Medulla oblongata (tissue), 1 donor: ENCODE measurements at regions not wholly inside any gene's neighbourhood (a gene's known extent, or its start where the extent isn't known, plus 50 kb on each side); places are given as distances from the start of the nearest gene placed in this dataset.
"Not testable (repeated sequence)": the region's sequence is repeated elsewhere in the genome, so short reads cannot be mapped to it uniquely, and the experiment has no call there.

ENCODE experiments used
- DNase-seq: peaks from one replicate; pipeline ENCODE4 v3.0.0-alpha.2; 2015; ENCODE audit errors: extremely low spot score

DNA sequence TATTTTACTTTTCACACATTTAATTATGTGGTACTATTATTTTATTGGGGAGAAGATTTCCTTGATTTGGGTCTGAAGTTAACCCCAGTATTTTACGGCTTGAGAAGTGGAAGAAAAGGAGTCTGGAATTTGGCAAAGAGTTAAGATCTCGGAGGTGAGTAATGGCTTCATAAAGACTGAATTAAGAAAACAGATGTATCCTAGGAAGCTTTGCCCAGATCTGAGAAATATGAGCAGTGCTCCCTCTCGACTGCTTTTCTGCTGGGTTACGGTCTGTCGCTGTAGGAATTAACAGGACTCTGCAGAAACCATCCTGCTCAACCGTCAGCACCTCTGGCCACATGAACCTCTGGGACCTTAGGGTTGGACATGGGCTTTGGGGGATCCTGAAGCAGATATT lies 163.6 kb upstream of the NDN start:
- DNase-seq, result no peak

DNA sequence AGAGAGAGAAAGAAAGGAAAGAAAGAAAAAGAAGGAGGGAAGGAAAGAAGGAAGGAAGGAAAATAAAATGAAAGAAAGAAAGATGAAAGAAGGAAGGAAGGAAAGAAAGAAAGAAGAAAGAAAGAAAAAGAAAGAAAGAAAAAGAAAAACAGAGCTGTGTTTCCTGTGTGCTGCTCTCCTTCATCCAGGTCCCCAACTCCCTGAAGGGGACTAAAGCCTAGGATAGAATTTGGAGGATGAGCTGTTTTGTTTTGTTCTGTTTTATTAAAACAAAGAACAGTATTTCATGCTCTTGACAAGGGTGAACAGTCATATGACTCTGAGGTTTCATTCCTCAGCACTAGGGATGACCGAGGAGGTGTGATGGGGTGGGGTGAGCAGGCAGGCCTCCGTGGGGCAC lies 164.8 kb upstream of the NDN start:
- no peak for DNase-seq

DNA sequence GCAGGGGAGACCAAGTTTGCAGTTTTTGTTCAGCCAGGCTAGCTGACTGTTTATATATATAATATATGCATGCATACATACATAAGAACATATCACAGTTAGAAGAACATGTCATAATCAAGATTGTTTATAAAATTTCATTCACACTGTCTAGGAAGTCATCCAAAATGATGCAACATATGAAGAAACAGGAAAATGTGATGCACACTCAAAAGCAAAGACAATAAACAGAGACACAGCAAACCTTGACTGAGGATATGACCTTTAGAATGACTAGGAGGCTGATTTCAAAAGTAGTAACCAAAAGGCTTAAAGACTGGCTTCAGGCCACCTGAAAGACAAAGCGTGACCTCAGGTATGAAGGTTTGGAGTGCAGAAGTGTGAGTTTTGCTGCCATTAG lies 166.2 kb upstream of the NDN start:
- no peak for DNase-seq

DNA sequence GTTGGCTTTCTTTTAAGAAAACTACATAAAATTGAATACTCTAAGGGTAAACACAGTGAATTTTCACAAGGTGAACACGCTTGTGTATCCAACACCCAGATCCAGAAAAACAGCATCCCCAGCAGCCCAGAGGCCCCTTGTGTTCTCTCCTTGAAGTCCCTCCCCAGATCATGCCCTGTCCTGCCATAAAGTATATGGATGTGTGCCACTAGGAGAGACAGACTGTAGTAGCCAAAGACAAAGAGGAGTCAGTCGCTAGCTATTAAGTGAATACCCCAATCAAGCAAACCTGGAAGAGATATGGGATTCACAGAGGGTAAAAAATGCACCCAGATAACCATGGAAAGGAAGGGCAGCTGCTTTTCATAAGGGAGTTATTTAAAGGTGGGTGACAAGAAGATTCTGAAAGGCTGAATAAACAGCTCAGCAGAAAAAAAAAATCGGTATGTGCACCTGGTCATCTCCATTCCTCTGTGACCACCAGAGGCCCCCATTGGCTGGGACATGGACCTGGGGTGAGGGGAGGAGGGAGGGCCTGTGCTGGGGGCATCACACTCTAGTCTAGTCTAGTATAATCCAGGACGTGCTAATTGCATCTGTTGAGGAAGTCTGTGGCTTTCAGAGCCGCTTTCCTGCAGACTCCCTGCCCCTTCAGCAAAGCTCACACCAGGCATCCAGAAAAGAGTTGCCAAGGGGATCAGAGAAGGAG lies 167.3 kb upstream of the NDN start:
- DNase-seq, result no peak

DNA sequence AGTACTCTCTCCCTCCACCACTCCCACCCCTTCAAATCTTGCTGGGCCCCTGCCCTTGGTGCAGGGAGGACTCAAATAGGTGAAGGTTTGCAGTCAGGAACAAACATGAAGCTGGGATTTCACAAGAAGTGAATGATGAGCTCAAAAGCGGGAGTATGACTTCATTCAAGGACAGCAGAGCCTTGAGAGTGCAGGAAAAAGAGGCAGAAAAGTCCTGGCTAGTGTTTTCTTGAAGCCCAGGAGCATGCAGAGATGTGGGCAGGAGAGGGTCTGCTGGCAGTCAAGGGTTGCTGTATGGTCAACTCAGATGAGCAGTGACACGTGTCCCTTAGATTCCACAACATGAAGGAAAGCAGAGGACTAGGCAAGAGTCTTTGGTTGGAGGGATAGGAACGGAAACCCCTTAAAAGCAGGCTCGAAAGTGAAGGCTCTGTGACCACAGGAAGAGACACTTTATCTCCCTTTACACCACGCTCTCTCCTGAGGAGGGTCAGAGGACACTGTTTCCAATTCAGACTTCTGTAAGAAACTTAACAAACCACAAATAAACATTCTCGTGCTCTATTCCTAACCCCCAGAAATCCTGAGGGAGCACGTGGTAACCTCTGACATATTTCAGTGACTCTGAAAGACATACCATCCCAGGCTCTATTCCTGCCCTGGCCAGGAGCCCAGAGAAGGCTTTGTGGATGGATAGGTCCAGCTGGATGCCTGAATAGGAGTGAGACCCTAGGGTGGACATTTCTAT lies 168.0 kb upstream of the NDN start:
- no peak for DNase-seq

DNA sequence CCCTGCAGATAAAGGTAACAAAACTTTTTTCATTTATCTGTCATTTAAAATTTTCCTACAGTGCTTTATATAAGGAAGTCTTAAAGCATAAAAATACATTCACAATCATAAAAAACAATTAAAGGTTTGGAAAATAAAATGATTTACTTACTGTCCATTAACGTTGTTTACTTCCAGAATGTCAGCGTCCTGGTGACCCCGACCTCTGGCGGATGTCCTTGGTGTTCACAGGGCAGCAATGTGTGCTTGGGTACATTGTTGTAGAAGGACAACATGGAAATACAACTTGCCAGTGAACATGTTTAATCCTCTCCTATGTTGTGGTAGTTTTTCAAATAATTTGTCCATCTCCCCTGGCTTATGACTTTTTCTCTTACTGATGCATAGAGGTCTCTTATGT lies 168.8 kb upstream of the NDN start:
- no peak for DNase-seq

DNA sequence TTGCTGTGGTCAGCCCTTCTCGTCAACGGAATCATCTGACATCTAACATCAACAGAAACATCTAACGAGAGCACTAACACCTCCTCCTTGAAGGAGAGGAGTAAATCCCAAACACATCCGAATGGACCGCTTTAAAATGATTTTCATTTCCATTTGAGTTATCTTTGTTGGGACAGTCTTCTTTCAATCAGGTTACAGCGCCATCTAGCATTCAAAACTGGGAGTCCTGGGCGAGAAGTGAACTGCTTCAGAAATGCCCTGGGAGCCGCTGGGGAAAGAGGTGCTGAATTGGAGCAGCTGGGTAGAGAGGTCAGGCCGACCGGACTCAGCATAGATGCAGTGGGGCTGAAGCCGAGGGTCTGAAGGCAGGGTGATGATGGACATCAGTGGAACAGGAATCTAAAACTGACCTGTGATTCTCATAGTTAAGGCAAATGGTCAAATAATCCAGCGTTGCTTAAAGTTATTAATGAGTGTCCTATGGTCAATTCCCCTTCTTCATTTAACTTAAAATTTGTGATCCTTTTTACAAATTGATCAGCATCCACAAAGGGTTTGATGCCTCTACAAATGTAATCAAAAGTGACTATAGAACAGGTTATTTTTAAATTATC lies 170.0 kb upstream of the NDN start:
- peak; percentile 75 for DNase-seq

DNA sequence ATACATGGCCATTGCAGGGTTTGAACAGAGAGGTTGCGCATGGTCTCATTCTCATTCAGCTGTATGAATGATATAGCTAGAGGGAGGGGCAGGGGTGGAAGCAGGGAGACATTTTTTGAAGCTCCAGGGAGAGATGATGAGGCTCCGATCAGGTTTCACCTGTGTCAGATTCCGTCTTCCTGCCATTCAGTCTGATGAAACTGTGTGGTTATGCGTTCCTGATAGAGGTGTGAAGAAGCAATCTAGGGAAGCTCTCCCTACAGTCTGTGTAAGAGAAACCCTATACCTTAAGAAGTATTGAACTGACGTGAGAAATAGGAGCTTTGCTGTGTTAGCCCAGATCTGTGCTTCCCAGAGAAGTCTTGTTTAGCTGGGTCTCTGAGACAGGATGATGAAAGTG lies 171.9 kb upstream of the NDN start:
- no peak for DNase-seq

DNA sequence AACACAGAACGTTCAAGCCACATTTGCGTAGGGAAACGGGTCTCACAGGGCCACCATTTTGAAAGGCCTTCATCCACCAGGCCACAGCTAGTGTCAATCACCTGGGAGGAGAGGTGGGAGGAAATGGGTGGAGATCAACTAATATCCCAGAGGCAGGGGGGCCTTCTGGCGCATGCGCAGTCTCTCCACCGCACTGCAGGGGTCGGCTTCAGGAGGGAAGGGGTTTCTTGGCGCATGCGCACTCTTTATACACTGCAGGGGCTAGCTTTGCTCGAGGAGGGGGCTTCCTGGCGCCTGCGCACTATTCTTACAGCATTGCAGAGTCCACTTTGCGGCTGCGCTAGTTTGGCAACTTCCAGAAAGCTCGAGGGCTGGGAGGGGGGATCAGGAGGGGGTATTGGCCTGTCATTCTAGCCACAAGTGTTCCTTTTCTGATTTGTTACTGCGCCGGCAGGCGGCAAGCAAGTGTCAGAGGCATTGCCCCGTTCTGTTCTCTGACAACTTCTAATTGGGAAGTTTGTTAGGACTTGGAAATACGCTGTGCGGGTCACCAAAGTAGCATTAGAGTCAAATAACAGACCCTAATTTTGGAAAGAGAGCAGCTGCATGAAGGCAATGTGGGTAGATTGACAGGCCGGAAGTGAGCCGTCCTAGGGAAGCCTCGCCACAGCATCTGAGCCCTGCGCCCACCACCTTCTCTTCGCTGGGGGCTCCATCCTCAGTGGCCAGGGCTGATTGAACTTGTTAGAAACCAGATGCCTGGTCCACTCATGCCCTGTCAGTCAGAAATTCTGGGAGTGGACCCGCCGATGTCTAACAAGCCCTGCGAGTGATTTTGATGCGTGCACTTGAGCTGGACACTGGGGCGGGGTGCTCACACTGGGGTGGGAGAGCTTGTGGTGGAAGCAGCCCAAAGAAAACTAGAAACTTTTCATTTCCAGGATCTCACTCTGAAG lies 173.5 kb upstream of the NDN start:
- no peak for DNase-seq

DNA sequence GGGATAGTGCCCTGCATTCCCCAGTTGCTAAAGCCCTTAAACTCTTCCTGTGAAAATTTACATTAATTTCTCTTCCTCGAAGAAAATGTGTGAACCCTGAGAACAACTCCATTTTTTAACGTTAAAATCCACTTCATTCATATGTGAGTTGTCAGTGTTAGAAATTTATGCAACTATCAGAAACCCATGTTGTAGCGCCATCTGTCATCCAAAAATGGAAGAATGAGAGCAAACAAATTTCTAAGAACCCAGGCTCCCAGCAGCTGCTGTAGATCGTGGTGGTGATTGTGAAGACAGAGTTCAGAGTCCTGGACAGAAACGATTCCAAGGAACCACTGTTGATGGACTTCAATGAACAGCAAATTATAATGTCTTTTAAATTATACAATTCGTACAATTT lies 179.7 kb upstream of the NDN start:
- peak; percentile 50 for DNase-seq

DNA sequence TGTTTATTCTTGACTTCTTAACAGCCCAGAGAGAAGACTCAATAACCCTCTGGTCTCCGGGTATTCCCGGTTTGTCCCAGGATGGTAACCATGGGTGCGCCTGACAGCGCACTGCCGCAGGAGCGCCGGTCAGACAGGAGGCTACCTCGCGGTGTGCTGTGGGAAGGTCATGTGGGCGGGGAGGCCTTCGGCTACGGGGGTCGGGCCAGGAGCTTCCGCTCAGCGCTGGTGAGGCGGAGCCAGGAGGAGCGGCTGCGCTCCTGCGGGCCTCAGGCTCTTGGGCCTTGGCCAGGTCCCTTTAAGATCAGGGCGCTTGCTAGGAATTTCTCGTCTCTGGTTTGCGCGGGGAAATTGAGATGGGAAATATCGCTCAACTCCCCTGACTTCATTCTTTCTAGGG lies 182.3 kb upstream of the NDN start:
- DNase-seq, result no peak

DNA sequence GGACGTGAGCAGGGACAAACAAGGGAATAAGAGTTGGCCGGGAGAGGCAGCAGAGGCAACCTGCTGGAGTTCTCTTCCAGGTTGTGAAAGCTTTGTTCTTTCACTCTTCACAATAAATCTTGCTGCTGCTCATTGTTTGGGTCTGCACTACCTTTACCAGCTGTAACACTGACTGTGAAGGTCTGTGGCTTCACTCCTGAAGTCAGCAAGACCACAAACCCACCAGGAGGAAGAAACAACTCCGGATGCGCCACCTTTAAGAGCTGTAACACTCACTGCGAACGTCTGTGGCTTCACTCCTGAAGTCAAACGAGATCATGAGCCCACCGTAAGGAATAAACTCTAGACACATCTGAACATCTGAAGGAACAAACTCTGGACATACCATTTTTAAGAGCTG lies 186.5 kb upstream of the NDN start:
- DNase-seq, result not testable (repeated sequence)

DNA sequence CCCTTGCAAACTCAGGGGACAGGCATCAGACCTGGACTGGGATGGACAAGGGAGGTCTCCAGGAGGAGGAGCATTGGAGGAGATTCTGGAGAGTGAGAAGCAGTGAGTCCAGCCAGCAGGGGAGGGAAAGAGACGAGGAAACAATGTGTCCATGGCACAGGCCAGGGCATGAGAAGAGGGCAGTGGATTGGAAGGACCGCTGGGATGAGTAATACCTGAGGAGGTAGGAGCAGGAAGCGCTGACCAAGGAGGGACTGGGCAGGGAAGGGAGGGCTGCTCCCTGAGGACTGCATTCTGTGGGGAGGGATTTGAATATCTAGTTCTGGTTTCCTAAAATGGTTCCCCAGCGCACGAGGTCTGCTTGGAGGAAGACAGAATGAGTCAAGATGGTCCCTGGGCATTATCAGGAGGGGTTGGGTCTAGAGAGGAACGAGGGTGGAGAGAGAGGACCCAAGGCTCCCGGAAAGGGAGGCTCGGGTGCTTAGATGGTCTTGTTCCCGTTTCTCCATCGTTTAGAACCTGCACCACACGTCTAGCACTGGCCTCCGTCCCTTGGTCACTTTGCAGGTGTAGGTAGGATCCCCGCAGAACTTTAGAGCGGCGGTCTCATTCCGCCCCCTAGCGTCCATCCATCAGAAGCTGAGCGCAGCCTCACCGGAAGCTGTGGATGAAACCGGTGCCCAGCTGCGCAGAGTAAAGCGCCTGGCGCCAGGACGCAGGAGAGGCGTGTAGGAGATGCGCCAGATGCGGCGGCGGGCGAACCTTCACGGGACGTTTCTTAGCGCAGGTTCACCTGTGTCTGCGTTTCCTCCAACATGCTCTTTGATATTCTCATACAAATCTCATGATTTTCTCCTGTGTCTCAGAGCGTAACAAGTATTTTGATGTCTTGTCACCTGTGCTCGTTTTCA lies 190.7 kb upstream of the NDN start:
- peak; percentile 21 for DNase-seq

DNA sequence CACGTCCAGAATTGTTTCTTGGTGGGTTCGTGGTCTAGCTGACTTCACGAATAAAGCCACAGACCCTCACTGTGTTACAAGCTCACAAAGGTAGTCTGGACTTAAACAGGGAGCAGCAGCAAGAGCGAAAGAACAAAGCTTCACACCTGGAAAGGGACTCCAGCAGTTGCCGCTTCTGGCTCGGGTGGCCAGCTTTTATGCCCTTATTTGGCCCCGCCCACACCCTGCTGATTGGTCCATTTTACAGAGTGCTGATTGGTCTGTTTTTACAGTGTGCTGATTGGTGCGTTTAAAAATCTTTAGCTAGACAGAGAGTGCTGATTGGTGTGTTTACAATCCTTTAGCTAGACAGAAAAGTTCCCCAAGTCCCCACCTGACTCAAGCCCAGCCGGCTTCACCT lies 194.2 kb upstream of the NDN start:
- no peak for DNase-seq

DNA sequence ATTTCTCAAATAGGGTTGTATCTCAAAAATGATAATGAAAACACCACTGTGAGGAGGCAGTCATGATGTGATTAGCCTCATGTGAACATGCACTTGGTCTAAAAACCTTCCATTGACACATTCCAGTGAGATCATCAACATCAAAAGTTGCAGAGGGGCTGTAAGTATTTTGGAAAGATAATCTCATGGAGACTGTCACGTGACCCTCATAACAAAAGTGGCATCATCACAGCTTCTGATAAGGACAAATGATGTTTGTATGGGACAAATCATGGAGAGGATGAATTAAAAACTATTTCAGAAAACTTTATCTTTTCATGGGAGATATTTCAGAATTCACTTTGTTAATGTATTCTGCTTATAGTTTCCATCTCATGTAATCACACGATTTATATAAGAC lies 203.1 kb upstream of the NDN start:
- DNase-seq, result no peak

DNA sequence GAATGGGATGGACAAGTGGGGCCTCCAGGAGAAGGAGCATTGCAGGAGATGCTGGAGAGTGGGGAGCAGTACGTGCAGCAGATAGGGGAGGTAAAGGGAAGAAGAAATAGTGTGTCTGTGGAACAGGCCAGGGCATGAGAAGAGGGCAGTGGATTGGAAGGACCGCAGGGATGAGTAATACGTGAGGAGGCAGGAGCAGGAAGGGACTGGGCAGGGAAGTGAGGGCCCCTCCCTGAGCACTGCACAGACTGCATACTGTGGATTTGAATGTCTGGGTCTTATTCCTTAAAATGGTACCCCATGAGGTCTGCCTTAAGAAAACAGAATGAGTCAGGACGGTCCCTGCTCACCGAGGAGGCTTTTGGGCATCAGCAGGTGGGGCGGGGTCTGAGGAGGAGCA lies 210.0 kb upstream of the NDN start:
- DNase-seq, result no peak

DNA sequence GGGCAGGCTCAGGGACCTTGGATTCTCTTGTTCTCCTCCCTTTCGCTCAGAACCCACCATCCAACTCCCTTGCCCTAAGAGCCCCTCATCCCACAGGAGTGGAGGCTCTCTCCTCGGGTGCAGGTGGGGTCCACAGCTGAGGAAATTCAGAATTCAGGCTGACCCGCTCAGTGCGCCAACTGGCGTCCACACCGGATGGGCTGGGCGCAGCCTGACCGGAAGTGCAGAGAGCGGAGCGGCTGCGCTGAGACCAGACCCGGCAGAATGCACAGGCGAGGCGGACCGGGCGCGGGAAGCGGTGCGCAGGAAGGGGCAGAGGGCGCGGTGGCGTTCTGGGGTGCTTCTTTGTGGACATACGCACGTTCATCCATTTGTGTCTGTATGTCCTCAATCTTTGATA lies 210.4 kb upstream of the NDN start:
- no peak for DNase-seq

DNA sequence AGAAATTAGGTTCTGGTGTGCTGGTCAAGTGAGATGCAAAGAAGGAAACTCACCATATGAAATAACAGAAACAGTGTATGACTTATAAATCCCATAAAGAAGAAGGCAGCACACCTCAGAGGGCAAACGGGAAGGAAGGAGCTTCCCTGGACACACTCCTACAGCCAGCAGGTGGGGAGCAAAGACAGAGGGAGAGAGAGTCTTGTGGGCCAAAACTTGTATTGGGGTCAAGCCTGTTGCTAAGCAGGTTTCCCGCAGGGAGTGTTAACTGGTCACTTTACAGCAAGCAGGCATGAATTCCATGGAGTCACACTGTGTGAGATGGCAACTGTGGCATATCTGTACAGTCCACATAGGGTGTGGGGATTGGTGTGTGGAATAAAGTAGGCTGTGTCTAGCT lies 222.9 kb upstream of the NDN start:
- no peak for DNase-seq

DNA sequence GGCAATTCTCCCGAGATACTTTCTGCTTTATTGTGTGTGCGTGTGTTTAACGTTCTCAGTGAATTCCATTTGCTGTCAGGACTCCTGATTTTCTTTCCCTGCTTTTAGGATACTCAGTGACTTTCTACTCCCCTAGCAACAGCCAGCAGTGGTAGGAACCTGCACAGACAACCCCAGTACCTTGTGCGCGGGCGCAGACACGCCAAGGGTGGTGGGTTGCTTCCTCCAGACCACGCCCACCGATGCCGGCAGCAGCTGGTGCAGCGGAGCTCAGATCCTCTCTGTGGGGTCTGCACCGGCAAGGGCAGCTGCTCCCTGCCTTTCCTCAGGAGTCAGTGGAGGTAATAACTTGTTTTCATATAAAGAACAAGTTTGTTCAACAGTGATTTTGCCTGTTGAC lies 225.1 kb upstream of the NDN start:
- DNase-seq, result no peak

DNA sequence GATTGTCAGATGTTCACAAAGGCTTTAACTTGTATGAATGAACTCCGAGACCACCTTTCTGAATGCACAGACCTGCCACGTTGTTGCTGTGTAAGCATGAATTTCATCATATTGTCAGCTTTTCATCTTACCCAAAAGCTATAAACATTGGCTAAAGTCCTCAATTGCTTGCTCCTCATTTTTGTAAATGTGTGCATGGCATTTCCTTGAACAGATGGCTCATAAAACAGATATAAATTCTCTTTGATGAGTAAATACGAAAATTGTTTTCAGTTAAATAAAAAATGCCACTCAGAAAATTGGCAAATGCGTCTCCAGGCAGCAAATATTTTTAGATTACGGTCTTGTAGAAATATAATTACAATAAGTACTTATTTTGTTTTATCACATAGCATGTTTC lies 226.0 kb upstream of the NDN start:
- no peak for DNase-seq

DNA sequence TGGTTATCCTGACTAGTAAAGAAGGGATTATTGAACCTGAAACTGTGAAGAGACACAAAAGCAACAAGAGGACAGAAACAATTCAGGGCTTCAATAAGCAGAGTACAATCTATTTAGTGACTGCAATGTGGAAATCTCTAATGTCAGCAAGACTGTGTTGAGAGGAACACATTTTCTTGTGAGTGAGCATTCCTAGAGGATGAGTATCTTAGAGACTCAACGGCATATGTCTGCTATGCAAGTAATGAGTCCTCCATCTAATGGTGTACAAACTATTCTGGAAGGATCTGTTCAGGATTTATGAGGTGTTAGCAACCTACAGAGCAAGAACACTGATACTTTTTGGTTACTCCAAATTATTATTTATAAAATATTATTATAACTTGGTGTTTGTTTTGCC lies 226.5 kb upstream of the NDN start:
- no peak for DNase-seq
